ENCODE measurements at regions not wholly inside any gene's neighbourhood (a gene's known extent, or its start where the extent isn't known, plus 50 kb on each side); places are given as distances from the start of the nearest gene placed in this dataset.

- DNase-seq (no peak), ATAC-seq (peak in 1 of 4 donors; percentile 42)
- Histone ChIP-seq H3K27ac (no peak overlapping the region), H3K4me3 (no peak overlapping the region), H3K36me3 (ENCODE audit: insufficient read depth in 1 of 2, low read depth in 1 of 2) (no peaks in the 10 kb centered on the region), H3K9me3 (no peaks in the 10 kb centered on the region), H3K27me3 (ENCODE audit: insufficient read depth in 3 of 3, low read length in 2 of 3) (no peaks in the 10 kb centered on the region), H3K4me1 (no peaks in the 10 kb centered on the region)
- TF ChIP-seq CTCF (IDR thresholded peaks at IDR 0.05), result no peak
- 40 to 51% (median 48%) methylated on average over 3 of the region's 3 CpGs for WGBS, 3 donors
- intact Hi-C loops (cut with DNase I), result no loop called here
These were observed 170.0 kb downstream of the LTN1 start for GRCh38 chr21:28822486-28823335.

GRCh38 chr21:28822123-28822399 lies 170.6 kb downstream of the LTN1 start:
- Histone ChIP-seq H3K4me1 (no peaks in the 10 kb centered on the region), H3K27me3 (ENCODE audit: insufficient read depth in 3 of 3, low read length in 2 of 3) (no peaks in the 10 kb centered on the region), H3K4me3 (no peak overlapping the region), H3K36me3 (ENCODE audit: insufficient read depth in 1 of 2, low read depth in 1 of 2) (no peaks in the 10 kb centered on the region), H3K27ac (no peak overlapping the region), H3K9me3 (no peaks in the 10 kb centered on the region)
- DNase-seq (no peak), ATAC-seq (no peak)
- intact Hi-C loops (cut with DNase I), result no loop called here
- TF ChIP-seq CTCF (IDR thresholded peaks at IDR 0.05), result no peak

GRCh38 chr21:28821276-28822122 lies 171.2 kb downstream of the LTN1 start:
- 81 to 85% (median 84%) methylated on average over 6 of the region's 6 CpGs for WGBS, 3 donors
- Histone ChIP-seq H3K4me3 (no peak overlapping the region), H3K27me3 (ENCODE audit: insufficient read depth in 3 of 3, low read length in 2 of 3) (no peaks in the 10 kb centered on the region), H3K9me3 (no peaks in the 10 kb centered on the region), H3K4me1 (no peaks in the 10 kb centered on the region), H3K36me3 (ENCODE audit: insufficient read depth in 1 of 2, low read depth in 1 of 2) (no peaks in the 10 kb centered on the region), H3K27ac (no peak overlapping the region)
- TF ChIP-seq CTCF (IDR thresholded peaks at IDR 0.05), result no peak
- ATAC-seq (no peak), DNase-seq (no peak)
- intact Hi-C loops (cut with DNase I), result no loop called here

GRCh38 chr21:28818663-28819278 lies 173.9 kb downstream of the LTN1 start:
- Histone ChIP-seq H3K4me3 (no peak overlapping the region), H3K36me3 (ENCODE audit: insufficient read depth in 1 of 2, low read depth in 1 of 2) (no peaks in the 10 kb centered on the region), H3K9me3 (no peaks in the 10 kb centered on the region), H3K27ac (no peak overlapping the region), H3K27me3 (ENCODE audit: insufficient read depth in 3 of 3, low read length in 2 of 3) (no peaks in the 10 kb centered on the region), H3K4me1 (no peaks in the 10 kb centered on the region)
- 77 to 88% (median 84%) methylated on average over 4 of the region's 4 CpGs for WGBS, 3 donors
- DNase-seq, result no peak
- TF ChIP-seq CTCF (IDR thresholded peaks at IDR 0.05), result no peak
- ATAC-seq, result no peak
- intact Hi-C loops (cut with DNase I), result no loop called here

All from psoas muscle (tissue), 7 donors.